H1 (cell line): ENCODE measurements at regions not wholly inside any gene's neighbourhood (a gene's known extent, or its start where the extent isn't known, plus 50 kb on each side); places are given as distances from the start of the nearest gene placed in this dataset.

Experiments
- CTCF ChIA-PET: fragments of 300-600 bp; sonication (Branson Sonifier 250); formaldehyde crosslinking; loops from one replicate; lab custom pipeline; 2021; ENCODE audit not compliant: partially characterized antibody; lab: Charles Lee
- POLR2A ChIA-PET: fragments of 300-600 bp; sonication (Branson Sonifier 250); formaldehyde crosslinking; loops from one replicate; lab custom pipeline; 2021; ENCODE audit warnings: inconsistent platforms; ENCODE audit not compliant: partially characterized antibody; lab: Charles Lee
- DNase-seq, 2 experiments: peaks; one replicate each; pipeline versions ENCODE4 v3.0.0 to v3.0.0-alpha.2; 2010 to 2022; ENCODE audit warnings: low spot score in 2 of 2, low read depth in 1 of 2, mixed read lengths in 1 of 2
- FAIRE-seq: peaks from 2 replicates; lab custom pipeline; 2011; peaks lifted over from hg19 to GRCh38; lab: Jason Lieb, UNC
- H2AFZ ChIP-seq: 2 replicates; pipeline ENCODE4 v1.8.1; 2012; ENCODE audit warnings: low read length, inconsistent platforms
- H2AK5ac ChIP-seq: 2 replicates; pipeline ENCODE4 v1.6.1; 2013; ENCODE audit warnings: low read depth, low read length
- H2BK120ac ChIP-seq: replicated peaks from 2 replicates; pipeline ENCODE3; 2013; ENCODE audit warnings: low read depth, low read length, inconsistent platforms
- H2BK12ac ChIP-seq: 2 replicates; pipeline ENCODE4 v1.6.1; 2013; ENCODE audit warnings: low read depth, low read length
- H2BK15ac ChIP-seq: 2 replicates; pipeline ENCODE4 v1.6.1; 2013; ENCODE audit warnings: low read length
- H2BK20ac ChIP-seq: 2 replicates; pipeline ENCODE4 v1.6.1; 2013; ENCODE audit warnings: low read length
- H2BK5ac ChIP-seq: 2 replicates; pipeline ENCODE4 v1.6.1; 2013; ENCODE audit warnings: low read depth, low read length
- H3K14ac ChIP-seq: 2 replicates; pipeline ENCODE4 v1.6.1; 2013; ENCODE audit warnings: inconsistent platforms; ENCODE audit not compliant: insufficient read length
- H3K18ac ChIP-seq: 2 replicates; pipeline ENCODE4 v1.6.1; 2013; ENCODE audit warnings: low read length; ENCODE audit errors: extremely low read depth
- H3K23ac ChIP-seq: 2 replicates; pipeline ENCODE4 v1.6.1; 2013; ENCODE audit warnings: inconsistent platforms; ENCODE audit not compliant: insufficient read length
- H3K23me2 ChIP-seq: 2 replicates; pipeline ENCODE4 v1.6.1; 2013; ENCODE audit warnings: low read depth, low read length
- H3K27ac ChIP-seq: 2 replicates; pipeline ENCODE4 v1.6.1; 2011; ENCODE audit warnings: low read depth, low read length, inconsistent platforms
- H3K27me3 ChIP-seq, 4 experiments: replicated peaks in 1 of 4; 1 replicate in 1 of 4; 2 replicates in 3 of 4; pipeline versions ENCODE4 v1.6.1 to v1.8.1; 2011 to 2013; ENCODE audit warnings: low read length in 3 of 4, mild to moderate bottlenecking in 3 of 4, inconsistent platforms in 2 of 4, mixed read lengths in 2 of 4, moderate library complexity in 1 of 4; ENCODE audit not compliant: control insufficient read depth in 3 of 4, insufficient read depth in 3 of 4; ENCODE audit errors: extremely low read depth in 1 of 4
- H3K36me3 ChIP-seq, 4 experiments: 2 replicates each; pipeline versions ENCODE4 v1.6.1 to v1.8.1; 2011 to 2013; ENCODE audit warnings: mild to moderate bottlenecking in 4 of 4, low read length in 3 of 4, moderate library complexity in 2 of 4, control low read depth in 1 of 4, inconsistent platforms in 1 of 4; ENCODE audit not compliant: insufficient read depth in 4 of 4, control insufficient read depth in 2 of 4
- H3K4ac ChIP-seq: replicated peaks from 2 replicates; pipeline ENCODE3; 2013; ENCODE audit warnings: low read length, low read depth, mixed read lengths, inconsistent platforms; ENCODE audit not compliant: insufficient read length
- H3K4me1 ChIP-seq, 4 experiments: replicated peaks in 1 of 4; 1 replicate in 1 of 4; 2 replicates in 3 of 4; pipeline versions ENCODE4 v1.6.1 to v1.8.1; 2011 to 2013; ENCODE audit warnings: low read length in 3 of 4, inconsistent platforms in 2 of 4, mixed read lengths in 1 of 4; ENCODE audit not compliant: insufficient read depth in 4 of 4, control insufficient read depth in 3 of 4
- H3K4me2 ChIP-seq, 2 experiments: 2 replicates each; pipeline versions ENCODE4 v1.6.1 to v1.8.1; 2011 to 2013; ENCODE audit warnings: low read depth in 2 of 2, low read length in 2 of 2, control low read depth in 1 of 2, inconsistent platforms in 1 of 2, mild to moderate bottlenecking in 1 of 2; ENCODE audit not compliant: insufficient read depth in 1 of 2
- H3K4me3 ChIP-seq, 4 experiments: fragments of 200-600, 300-600 bp in 1 of 4; sonication (generic), shearing (Covaris generic), sonication (Bioruptor Twin) in 1 of 4; 2 replicates each; pipeline versions ENCODE4 v1.5.1 to v1.8.1; 2011 to 2016; ENCODE audit warnings: low read length in 4 of 4, low read depth in 3 of 4, control low read depth in 2 of 4, inconsistent platforms in 2 of 4, mild to moderate bottlenecking in 2 of 4, mixed read lengths in 1 of 4, moderate library complexity in 1 of 4; ENCODE audit not compliant: insufficient read depth in 2 of 4; ENCODE audit errors: extremely low read depth in 1 of 4
- H3K56ac ChIP-seq: replicated peaks from 2 replicates; pipeline ENCODE3; 2013; ENCODE audit warnings: low read depth, mild to moderate bottlenecking, mixed read lengths, low read length, inconsistent platforms; ENCODE audit not compliant: insufficient read length
- H3K79me1 ChIP-seq: 2 replicates; pipeline ENCODE4 v1.6.1; 2013; ENCODE audit warnings: low read depth, low read length, control low read depth
- H3K79me2 ChIP-seq, 2 experiments: 2 replicates each; pipeline versions ENCODE4 v1.6.1 to v1.8.1; 2012 to 2013; ENCODE audit warnings: low read length in 2 of 2, mild to moderate bottlenecking in 2 of 2, inconsistent platforms in 1 of 2; ENCODE audit not compliant: insufficient read depth in 2 of 2, control insufficient read depth in 1 of 2
- H3K9ac ChIP-seq, 4 experiments: replicated peaks in 1 of 4; 1 replicate in 1 of 4; 2 replicates in 3 of 4; pipeline versions ENCODE4 v1.6.1 to v1.8.1; 2011 to 2013; ENCODE audit warnings: low read depth in 3 of 4, low read length in 3 of 4, control low read depth in 2 of 4, mild to moderate bottlenecking in 2 of 4, moderate library complexity in 2 of 4, inconsistent platforms in 1 of 4; ENCODE audit errors: extremely low read depth in 1 of 4
- H3K9me3 ChIP-seq, 2 experiments: 2 replicates each; pipeline versions ENCODE4 v1.6.1 to v1.8.1; 2012 to 2013; ENCODE audit warnings: mild to moderate bottlenecking in 2 of 2, moderate library complexity in 2 of 2, control low read depth in 1 of 2, inconsistent platforms in 1 of 2, low read depth in 1 of 2, low read length in 1 of 2, mixed read lengths in 1 of 2; ENCODE audit not compliant: insufficient read depth in 2 of 2
- H4K20me1 ChIP-seq, 2 experiments: replicated peaks in 1 of 2; 2 replicates each; pipeline versions ENCODE3 to v1.8.1; 2011 to 2013; ENCODE audit warnings: inconsistent platforms in 2 of 2, low read length in 2 of 2, mild to moderate bottlenecking in 1 of 2; ENCODE audit not compliant: insufficient read depth in 2 of 2, control insufficient read depth in 1 of 2
- H4K5ac ChIP-seq: 2 replicates; pipeline ENCODE4 v1.6.1; 2013; ENCODE audit warnings: low read length, low read depth, mixed read lengths, inconsistent platforms; ENCODE audit not compliant: insufficient read length
- H4K8ac ChIP-seq: 2 replicates; pipeline ENCODE4 v1.8.0; 2013; ENCODE audit warnings: mild to moderate bottlenecking, moderate library complexity, low read length, inconsistent platforms; ENCODE audit not compliant: insufficient read depth; ENCODE audit errors: extremely low read depth
- H4K91ac ChIP-seq: replicated peaks from 2 replicates; pipeline ENCODE3; 2013; ENCODE audit warnings: low read length, mixed read lengths, inconsistent platforms; ENCODE audit not compliant: insufficient read length
- ATF3 ChIP-seq: IDR thresholded peaks from 2 replicates; pipeline ENCODE4 v1.6.1; 2011; ENCODE audit warnings: low read depth, mild to moderate bottlenecking, low read length; ENCODE audit not compliant: insufficient read depth
- BCL11A ChIP-seq, 2 experiments: IDR thresholded peaks; one replicate each; pipeline ENCODE4 v1.6.1; 2011; ENCODE audit warnings: low read depth in 2 of 2, low read length in 2 of 2, mild to moderate bottlenecking in 2 of 2
- EP300 ChIP-seq, 2 experiments: IDR thresholded peaks; 1 replicate in 1 of 2; 2 replicates in 1 of 2; pipeline ENCODE4 v1.6.1; 2011 to 2012; ENCODE audit warnings: low read depth in 2 of 2, low read length in 2 of 2, mild to moderate bottlenecking in 2 of 2, borderline replicate concordance in 1 of 2, inconsistent platforms in 1 of 2, moderate library complexity in 1 of 2
- GABPA ChIP-seq: IDR thresholded peaks from 2 replicates; pipeline ENCODE4 v1.6.1; 2011; ENCODE audit warnings: mild to moderate bottlenecking, low read length, moderate library complexity, borderline replicate concordance; ENCODE audit not compliant: insufficient read depth
- JUN ChIP-seq: IDR thresholded peaks from 2 replicates; pipeline ENCODE4 v1.6.1; 2011; ENCODE audit warnings: low read depth, mild to moderate bottlenecking, improper control_type of control experiment, low read length
- MAFK ChIP-seq: IDR thresholded peaks from 2 replicates; pipeline ENCODE4 v1.6.1; 2012; ENCODE audit warnings: low read depth, mild to moderate bottlenecking, improper control_type of control experiment, low read length
- POLR2A ChIP-seq, 2 experiments: IDR thresholded peaks; 1 replicate in 1 of 2; 2 replicates in 1 of 2; pipeline ENCODE4 v1.6.1; 2011; ENCODE audit warnings: low read depth in 2 of 2, low read length in 2 of 2, mild to moderate bottlenecking in 2 of 2; ENCODE audit errors: control extremely low read depth in 1 of 2
- RFX5 ChIP-seq: IDR thresholded peaks from 2 replicates; pipeline ENCODE4 v1.6.1; 2011; ENCODE audit warnings: low read depth, low read length, improper control_type of control experiment, borderline replicate concordance
- SIN3A ChIP-seq, 2 experiments: IDR thresholded peaks in 1 of 2; conservative IDR thresholded peaks in 1 of 2; 2 replicates each; pipeline ENCODE4 v1.6.1; 2011 to 2012; ENCODE audit warnings: low read length in 2 of 2, improper control_type of control experiment in 1 of 2, low read depth in 1 of 2, mild to moderate bottlenecking in 1 of 2
- SIX5 ChIP-seq: IDR thresholded peaks from 2 replicates; pipeline ENCODE4 v1.6.1; 2011; ENCODE audit warnings: mild to moderate bottlenecking, low read depth, low read length
- TAF1 ChIP-seq: IDR thresholded peaks from 2 replicates; pipeline ENCODE4 v1.6.1; 2011; ENCODE audit warnings: mild to moderate bottlenecking, low read depth, low read length
- TAF7 ChIP-seq: optimal IDR thresholded peaks from 2 replicates; pipeline ENCODE3; 2011; ENCODE audit warnings: low read depth, mild to moderate bottlenecking, inconsistent platforms, low read length, moderate library complexity, borderline replicate concordance
- TBP ChIP-seq: IDR thresholded peaks from 2 replicates; pipeline ENCODE4 v1.6.1; 2011; ENCODE audit warnings: low read depth, low read length, improper control_type of control experiment
- TCF12 ChIP-seq: IDR thresholded peaks from 2 replicates; pipeline ENCODE4 v1.6.1; 2011; ENCODE audit warnings: low read depth, mild to moderate bottlenecking, low read length
- TEAD4 ChIP-seq: IDR thresholded peaks from 2 replicates; pipeline ENCODE4 v1.6.1; 2012; ENCODE audit warnings: low read depth, low read length, inconsistent platforms, mixed read lengths
- WGBS, 2 experiments: shearing (Covaris generic) in 1 of 2; methylation state at CpG; one replicate each; pipeline versions ENCODE4 v1.1.6 to v1.1.7; 2013 to 2015; ENCODE audit warnings: low lambda C conversion rate in 2 of 2, mixed read lengths in 2 of 2, inconsistent platforms in 1 of 2, low coverage in 1 of 2, missing lambda C conversion rate in 1 of 2; ENCODE audit not compliant: insufficient replicate concordance in 2 of 2, insufficient coverage in 1 of 2, insufficient read length in 1 of 2; ENCODE audit errors: extremely low coverage in 1 of 2, missing lambda C conversion rate in 1 of 2; 5-methylcytosine and 5-hydroxymethylcytosine counted together

- WGBS, 2 experiments: 89% methylated on average over 7 of the region's 7 CpGs; no CpG with 5 or more reads in 1 of the 2 experiments
- H2AFZ ChIP-seq: no peak overlapping the region
- no peak for TF ChIP-seq TAF7
- no peak for TF ChIP-seq TCF12
- no peak for TF ChIP-seq TEAD4
- TF ChIP-seq TAF1: no peak
- no peak for TF ChIP-seq SIN3A (conservative IDR thresholded peaks at IDR 0.05 in 1 of 2, IDR thresholded peaks at IDR 0.05 in 1 of 2; ENCODE audit: low read depth in 1 of 2, low read length in 2 of 2)
- TF ChIP-seq MAFK: no peak
- no peak for TF ChIP-seq ATF3
- TF ChIP-seq TBP: no peak
- no peak for TF ChIP-seq SIX5
- TF ChIP-seq EP300 (IDR thresholded peaks at IDR 0.05; ENCODE audit: borderline replicate concordance in 1 of 2, low read depth in 2 of 2, low read length in 2 of 2): no peak
- TF ChIP-seq POLR2A (IDR thresholded peaks at IDR 0.05; ENCODE audit: control extremely low read depth in 1 of 2, low read depth in 2 of 2, low read length in 2 of 2): no peak
- TF ChIP-seq BCL11A (IDR thresholded peaks at IDR 0.05; ENCODE audit: low read depth in 2 of 2, low read length in 2 of 2): no peak
- TF ChIP-seq RFX5: no peak
- no peak for TF ChIP-seq GABPA
- TF ChIP-seq JUN: no peak
Observed at GRCh38 chr12:124635316-124635715, 67.9 kb upstream of the NCOR2 start.

More at GRCh38 chr12:124635316-124635715, 67.9 kb upstream of the NCOR2 start:
- no peak overlapping the region for H2BK5ac ChIP-seq
- no peak overlapping the region for H3K14ac ChIP-seq
- H3K79me2 ChIP-seq: no peaks in the 10 kb centered on the region
- no peak overlapping the region for H3K27ac ChIP-seq
- no peaks in the 10 kb centered on the region for H3K79me1 ChIP-seq
- H2BK15ac ChIP-seq: 0 out of 2 replicates have a peak overlapping the region, but pooled peaks have one; percentile 53
- no peak overlapping the region; a peak in 1 of 7 replicates for H3K9ac ChIP-seq
- peaks cover 4 to 13% (median 8%) of the 10 kb centered on the region in 4 experiments for H3K4me1 ChIP-seq
- H3K18ac ChIP-seq: no peak overlapping the region
- H3K36me3 ChIP-seq: no peaks in the 10 kb centered on the region
- H2BK12ac ChIP-seq: no peak overlapping the region
- no peak overlapping the region for H3K23ac ChIP-seq
- no peak for FAIRE-seq
- no peaks in the 10 kb centered on the region for H3K9me3 ChIP-seq
- POLR2A ChIA-PET: no interaction called here
- H3K27me3 ChIP-seq: no peaks in the 10 kb centered on the region
- no peak overlapping the region for H3K4me2 ChIP-seq
- no peak overlapping the region for H3K4ac ChIP-seq
- H4K5ac ChIP-seq: no peak overlapping the region
- H2AK5ac ChIP-seq: no peak overlapping the region
- no peak overlapping the region for H3K56ac ChIP-seq
- no peak overlapping the region for H2BK20ac ChIP-seq
- no peak overlapping the region for H4K8ac ChIP-seq
- H4K91ac ChIP-seq: no peak overlapping the region
- no peak overlapping the region for H3K4me3 ChIP-seq
- CTCF ChIA-PET: interaction anchor here (0.6 to 1.3 kb wide), 3 partner anchors 20 to 116 kb away, joined by 3 read pairs; no protein-coding TSS in a partner anchor
- H2BK120ac ChIP-seq: no peak overlapping the region
- no peaks in the 10 kb centered on the region for H3K23me2 ChIP-seq
- no peak for DNase-seq
- H4K20me1 ChIP-seq: no peaks in the 10 kb centered on the region
